Transverse colon (tissue), 4 donors: ENCODE measurements at regions not wholly inside any gene's neighbourhood (a gene's known extent, or its start where the extent isn't known, plus 50 kb on each side); places are given as distances from the start of the nearest gene placed in this dataset.
A peak's percentile ranks its signal among the peaks of the same experiment; 100 is the strongest.

Source experiments
- DNase-seq: peaks from one replicate; pipeline ENCODE4 v3.0.0-alpha.2; 2019
- H3K27ac ChIP-seq, 4 donors: fragments of 200-600 bp; sonication (generic); 2 replicates each; pipeline ENCODE4 v1.5.1; 2016 to 2018; ENCODE audit warnings: inconsistent platforms in 4 of 4
- H3K27me3 ChIP-seq: fragments of 200-600 bp; sonication (generic); 2 replicates; pipeline ENCODE4 v1.5.1; 2017; ENCODE audit warnings: inconsistent platforms
- H3K36me3 ChIP-seq, 4 donors: fragments of 200-600 bp; sonication (generic); 2 replicates each; pipeline ENCODE4 v1.5.1; 2017 to 2019; ENCODE audit warnings: inconsistent platforms in 4 of 4
- H3K4me1 ChIP-seq, 4 donors: fragments of 200-600 bp; sonication (generic); 2 replicates each; pipeline ENCODE4 v1.5.1; 2017 to 2020; ENCODE audit warnings: inconsistent platforms in 4 of 4
- H3K4me3 ChIP-seq, 4 donors: fragments of 200-600 bp; sonication (generic); 1 replicate in 1 of 4; 2 replicates in 3 of 4; pipeline versions ENCODE4 v1.5.1 to v1.6.1; 2017 to 2019; ENCODE audit warnings: inconsistent platforms in 4 of 4
- H3K9me3 ChIP-seq, 2 donors: fragments of 200-600 bp; sonication (generic); 2 replicates each; pipeline ENCODE4 v1.5.1; 2017 to 2019; ENCODE audit warnings: inconsistent platforms in 2 of 2
- EP300 ChIP-seq: sonication (generic); formaldehyde crosslinking; IDR thresholded peaks from one replicate; pipeline ENCODE4 v1.6.1; 2017; ENCODE audit warnings: antibody characterized with exemption, low read depth
- POLR2A ChIP-seq: fragments of 450-650 bp; IDR thresholded peaks from one replicate; pipeline ENCODE4 v1.6.1; 2016; ENCODE audit warnings: antibody characterized with exemption, mild to moderate bottlenecking, moderate library complexity
- POLR2AphosphoS5 ChIP-seq, 3 donors: sonication (generic); formaldehyde crosslinking; IDR thresholded peaks; one replicate each; pipeline ENCODE4 v1.6.1; 2016; ENCODE audit warnings: antibody characterized with exemption in 3 of 3
- WGBS, 2 donors: methylation state at CpG; one replicate each; pipeline ENCODE4 v1.1.5; 2018; ENCODE audit warnings: low coverage in 1 of 2; 5-methylcytosine and 5-hydroxymethylcytosine counted together
- in situ Hi-C, 4 donors: fragments of 200-750 bp; cut with MboI; loops; one replicate each; pipeline versions ENCODE4 v1.15.0 to v1.15.1; 2017; ENCODE audit warnings: low sequenced_read_pairs in 3 of 4, low pct_ligation_motif_present in 1 of 4, low pct_unique_long_range_greater_than_20kb in 1 of 4
- intact Hi-C: fragments of 100-400 bp; cut with DNase I; formaldehyde crosslinking; loops from one replicate; pipeline ENCODE4 v1.15.1; 2023; ENCODE audit warnings: low total_unique reads
- TF ChIP-seq, protein P1 (sequence below), 5 experiments: fragments of 200-600 bp in 3 of 5; fragments of 450-650 bp in 2 of 5; sonication (generic) in 3 of 5; IDR thresholded peaks; 1 replicate in 2 of 5; 2 replicates in 3 of 5; pipeline ENCODE4 v1.5.1; 2016 to 2017; ENCODE audit warnings: antibody characterized with exemption in 5 of 5, inconsistent platforms in 3 of 5, mild to moderate bottlenecking in 2 of 5, moderate library complexity in 1 of 5

DNA sequence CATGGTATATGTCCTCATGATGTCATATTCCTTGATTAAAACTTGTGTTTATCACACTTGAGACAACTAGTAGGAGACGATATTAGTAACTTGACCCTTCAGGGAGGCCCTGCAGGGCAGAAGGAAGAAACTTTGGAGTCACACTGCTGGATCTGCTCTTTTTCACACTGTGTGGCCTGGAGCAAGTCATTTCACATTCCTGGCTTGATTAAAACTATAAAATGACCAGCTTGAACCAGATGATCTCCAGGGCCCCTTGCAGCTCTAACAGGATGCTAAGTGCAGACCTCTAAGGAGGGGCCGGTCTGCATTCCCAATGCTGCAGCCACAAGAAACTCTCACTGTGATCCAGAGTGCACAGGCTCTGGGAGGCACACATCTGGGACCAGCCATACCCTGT is 146.4 kb upstream of the ZNF366 start:
- Histone ChIP-seq H3K27ac (peak overlapping the region in 1 of 4 donors; percentile 38), H3K9me3 (no peaks in the 10 kb centered on the region), H3K4me1 (peaks cover 0 to 3% (median 0%) of the 10 kb centered on the region in 4 donors), H3K4me3 (no peak overlapping the region), H3K27me3 (no peaks in the 10 kb centered on the region), H3K36me3 (no peaks in the 10 kb centered on the region)
- DNase-seq = no peak
- in situ Hi-C loops (no loop called here), intact Hi-C loops (no loop called here)
- TF ChIP-seq POLR2A = no peak
- TF ChIP-seq EP300 = no peak
- TF ChIP-seq, protein P1, sequence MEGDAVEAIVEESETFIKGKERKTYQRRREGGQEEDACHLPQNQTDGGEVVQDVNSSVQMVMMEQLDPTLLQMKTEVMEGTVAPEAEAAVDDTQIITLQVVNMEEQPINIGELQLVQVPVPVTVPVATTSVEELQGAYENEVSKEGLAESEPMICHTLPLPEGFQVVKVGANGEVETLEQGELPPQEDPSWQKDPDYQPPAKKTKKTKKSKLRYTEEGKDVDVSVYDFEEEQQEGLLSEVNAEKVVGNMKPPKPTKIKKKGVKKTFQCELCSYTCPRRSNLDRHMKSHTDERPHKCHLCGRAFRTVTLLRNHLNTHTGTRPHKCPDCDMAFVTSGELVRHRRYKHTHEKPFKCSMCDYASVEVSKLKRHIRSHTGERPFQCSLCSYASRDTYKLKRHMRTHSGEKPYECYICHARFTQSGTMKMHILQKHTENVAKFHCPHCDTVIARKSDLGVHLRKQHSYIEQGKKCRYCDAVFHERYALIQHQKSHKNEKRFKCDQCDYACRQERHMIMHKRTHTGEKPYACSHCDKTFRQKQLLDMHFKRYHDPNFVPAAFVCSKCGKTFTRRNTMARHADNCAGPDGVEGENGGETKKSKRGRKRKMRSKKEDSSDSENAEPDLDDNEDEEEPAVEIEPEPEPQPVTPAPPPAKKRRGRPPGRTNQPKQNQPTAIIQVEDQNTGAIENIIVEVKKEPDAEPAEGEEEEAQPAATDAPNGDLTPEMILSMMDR (IDR thresholded peaks at IDR 0.05) = no peak
- no peak for TF ChIP-seq POLR2AphosphoS5 (IDR thresholded peaks at IDR 0.05)
- WGBS, 2 donors = 57 to 64% methylated on average over 1 to 2 of the region's 2 CpGs

DNA sequence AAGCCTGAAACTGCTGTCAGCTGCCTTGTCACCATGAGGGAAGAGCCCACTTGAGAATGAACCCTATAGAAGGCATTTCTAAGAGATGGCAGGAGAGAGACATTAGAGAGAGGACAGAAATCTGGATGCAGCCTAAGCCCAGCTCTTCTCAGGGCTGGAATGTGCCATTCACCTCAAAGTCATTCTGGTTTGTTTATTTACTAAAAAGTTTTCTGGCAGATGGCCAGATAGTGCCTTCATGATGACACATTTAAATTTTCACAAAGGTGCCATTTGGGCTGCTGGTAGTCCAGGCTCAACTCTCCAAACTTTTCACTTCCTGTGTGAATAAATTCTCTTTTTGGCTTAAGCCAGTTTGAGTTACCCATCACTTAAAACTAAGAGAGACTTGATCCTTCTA is 144.6 kb upstream of the ZNF366 start:
- Histone ChIP-seq H3K27me3 (no peaks in the 10 kb centered on the region), H3K9me3 (no peaks in the 10 kb centered on the region), H3K27ac (no peak overlapping the region), H3K36me3 (no peaks in the 10 kb centered on the region), H3K4me1 (peaks cover 0 to 4% (median 1%) of the 10 kb centered on the region in 4 donors), H3K4me3 (no peak overlapping the region)
- intact Hi-C loops (no loop called here), in situ Hi-C loops (no loop called here)
- DNase-seq = no peak
- TF ChIP-seq POLR2AphosphoS5 (IDR thresholded peaks at IDR 0.05) (no peak), EP300 (no peak), POLR2A (no peak)
- TF ChIP-seq, protein P1 (IDR thresholded peaks at IDR 0.05) = no peak

DNA sequence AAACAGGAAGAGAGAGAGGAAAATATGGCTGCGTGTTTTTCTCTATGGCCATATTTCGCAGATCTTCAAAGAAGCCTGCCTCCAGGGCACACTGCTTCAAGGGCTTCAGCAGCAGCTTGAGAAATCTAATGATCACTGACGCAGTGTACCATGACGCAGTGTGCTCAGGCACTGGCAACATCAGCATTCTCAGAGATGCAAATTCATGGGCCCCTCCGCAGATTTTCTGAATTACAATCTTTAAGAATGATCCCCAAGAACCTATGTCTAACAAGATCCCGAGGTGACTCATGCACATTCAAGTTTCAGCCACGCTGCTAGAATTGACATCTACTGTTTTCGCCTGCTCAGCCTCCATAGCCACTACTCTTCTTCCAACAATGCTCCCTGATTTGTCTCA is 143.9 kb upstream of the ZNF366 start:
- WGBS, 2 donors = 79 to 89% methylated on average over 3 to 8 of the region's 8 CpGs
- H3K4me1 ChIP-seq = peaks cover 0 to 4% (median 1%) of the 10 kb centered on the region in 4 donors
- no peaks in the 10 kb centered on the region for H3K27me3 ChIP-seq
- no peak overlapping the region for H3K27ac ChIP-seq
- no peak overlapping the region for H3K4me3 ChIP-seq
- DNase-seq = no peak
- H3K36me3 ChIP-seq = no peaks in the 10 kb centered on the region
- TF ChIP-seq POLR2AphosphoS5 (IDR thresholded peaks at IDR 0.05) (no peak), POLR2A (no peak), EP300 (no peak)
- TF ChIP-seq, protein P1 (IDR thresholded peaks at IDR 0.05) = no peak
- in situ Hi-C loops (no loop called here), intact Hi-C loops (no loop called here)
- H3K9me3 ChIP-seq = no peaks in the 10 kb centered on the region

DNA sequence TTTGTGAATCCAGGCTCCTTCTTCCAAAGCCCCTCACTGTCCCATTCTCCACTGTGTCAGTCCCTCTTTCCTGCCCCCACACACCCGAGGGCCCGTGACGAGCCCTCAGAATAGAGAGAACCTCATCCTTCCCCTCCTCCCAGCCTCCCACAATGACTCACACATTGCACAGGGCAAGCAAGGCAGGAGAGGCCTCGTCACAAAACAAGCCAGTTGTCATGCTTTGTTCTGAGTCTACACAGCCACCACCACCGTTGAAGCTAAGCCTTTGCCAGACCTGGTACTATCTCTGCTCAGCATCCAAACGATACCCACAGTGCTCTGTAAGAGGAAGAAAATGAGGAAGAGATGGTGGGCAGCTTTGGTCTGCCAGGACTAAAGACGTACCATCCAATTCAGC is 142.2 kb upstream of the ZNF366 start:
- Histone ChIP-seq H3K36me3 (no peaks in the 10 kb centered on the region), H3K9me3 (no peaks in the 10 kb centered on the region), H3K27ac (peak overlapping the region in 3 of 4 donors; percentile 30 to 65 (median 43)), H3K27me3 (no peaks in the 10 kb centered on the region), H3K4me1 (peaks cover 0 to 4% (median 1%) of the 10 kb centered on the region in 4 donors), H3K4me3 (no peak overlapping the region)
- intact Hi-C loops (no loop called here), in situ Hi-C loops (no loop called here)
- TF ChIP-seq, protein P1 (IDR thresholded peaks at IDR 0.05) = no peak
- peak in 1 of 3 donors; percentile 55 for TF ChIP-seq POLR2AphosphoS5 (IDR thresholded peaks at IDR 0.05)
- WGBS, 2 donors = 70 to 71% methylated on average over 2 to 7 of the region's 7 CpGs
- DNase-seq = no peak
